Upper lobe of left lung (tissue), 6 donors: ENCODE measurements at regions not wholly inside any gene's neighbourhood (a gene's known extent, or its start where the extent isn't known, plus 50 kb on each side); places are given as distances from the start of the nearest gene placed in this dataset.

Source experiments
- ATAC-seq, 2 donors: fragments of 200-7000 bp; cut with Tn5 transposase; one replicate each; pipeline ENCODE4 v1.9.1; 2022; ENCODE audit warnings: mild to moderate bottlenecking in 2 of 2, moderate library complexity in 2 of 2; ENCODE audit not compliant: low FRiP score in 2 of 2
- DNase-seq, 2 donors: peaks; one replicate each; pipeline ENCODE4 v3.0.0-alpha.2; 2019 to 2020
- H3K27ac ChIP-seq, 4 donors: fragments of 200-600 bp; sonication (generic); one replicate each; pipeline ENCODE4 v1.5.1; 2016 to 2019
- H3K27me3 ChIP-seq, 4 donors: fragments of 200-600 bp; sonication (generic); one replicate each; pipeline ENCODE4 v1.5.1; 2017 to 2019
- H3K36me3 ChIP-seq, 4 donors: fragments of 200-600 bp; sonication (generic); one replicate each; pipeline ENCODE4 v1.5.1; 2016 to 2019
- H3K4me1 ChIP-seq, 4 donors: fragments of 200-600 bp; sonication (generic); one replicate each; pipeline ENCODE4 v1.5.1; 2018 to 2019
- H3K4me3 ChIP-seq, 4 donors: fragments of 200-600 bp; sonication (generic); one replicate each; pipeline ENCODE4 v1.5.1; 2017 to 2019; ENCODE audit warnings: mild to moderate bottlenecking in 2 of 4, moderate library complexity in 1 of 4
- H3K9me3 ChIP-seq, 4 donors: fragments of 200-600 bp; sonication (generic); one replicate each; pipeline ENCODE4 v1.5.1; 2018 to 2019
- CTCF ChIP-seq, 6 experiments: fragments of 450-650 bp in 4 of 6; fragments of 200-600 bp in 2 of 6; sonication (generic) in 2 of 6; IDR thresholded peaks; one replicate each; pipeline ENCODE4 v1.5.1; 2016 to 2019; ENCODE audit warnings: antibody characterized with exemption in 6 of 6
- EP300 ChIP-seq, 4 donors: sonication (generic); formaldehyde crosslinking; IDR thresholded peaks; one replicate each; pipeline ENCODE4 v1.5.1; 2017; ENCODE audit warnings: antibody characterized with exemption in 4 of 4, control low read depth in 2 of 4
- POLR2A ChIP-seq, 4 donors: fragments of 450-650 bp; IDR thresholded peaks; one replicate each; pipeline ENCODE4 v1.5.1; 2016 to 2017; ENCODE audit warnings: antibody characterized with exemption in 4 of 4, mild to moderate bottlenecking in 2 of 4
- POLR2AphosphoS5 ChIP-seq, 2 donors: sonication (generic); formaldehyde crosslinking; IDR thresholded peaks; one replicate each; pipeline ENCODE4 v1.5.1; 2017; ENCODE audit warnings: antibody characterized with exemption in 2 of 2
- WGBS, 2 donors: methylation state at CpG; one replicate each; pipeline ENCODE4 v1.1.5; 2017 to 2018; 5-methylcytosine and 5-hydroxymethylcytosine counted together
- donor health status: DM: no; HTN: no; CAD: no; lungs with moderate emphysema.
- donor health status: DM: no; HTN: yes; CAD: no; lungs with severe emphysema.

DNA sequence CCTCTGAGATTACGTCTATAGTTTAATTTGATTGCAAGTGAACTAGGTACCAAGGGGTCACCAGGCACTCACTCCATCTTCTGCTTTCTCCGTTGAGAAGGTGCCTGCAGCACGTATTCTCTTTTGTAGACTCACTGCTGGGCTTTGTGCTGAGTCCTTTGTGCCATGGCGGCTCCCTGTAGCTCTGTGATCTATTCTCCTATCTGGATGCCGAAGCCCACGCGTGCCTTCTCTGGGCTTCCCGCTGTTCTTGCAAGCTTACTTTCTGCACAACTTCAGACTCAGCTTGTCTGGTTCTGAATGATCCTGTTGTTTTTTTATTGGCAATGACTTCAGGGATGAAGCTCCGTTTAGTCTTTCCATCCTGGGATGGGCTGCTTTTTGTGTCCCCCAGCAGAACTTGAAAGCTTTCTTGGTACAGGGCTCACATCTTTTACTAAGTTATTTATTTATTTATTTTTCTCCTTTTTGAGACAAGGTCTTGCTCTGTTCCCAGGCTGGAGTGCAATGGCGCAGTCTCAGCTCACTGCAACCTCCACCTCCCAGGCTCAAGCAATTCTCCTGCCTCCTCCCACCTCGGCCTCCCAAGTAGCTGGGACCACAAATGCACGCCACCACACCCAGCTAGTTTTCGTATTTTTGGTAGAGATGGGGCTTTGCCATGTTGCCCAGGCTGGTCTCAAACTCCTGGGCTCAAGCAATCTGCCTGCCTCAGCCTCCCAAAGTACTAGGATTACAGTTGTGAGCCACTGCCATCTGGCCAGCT, 100.9 kb upstream of the NKX1-1 start:
- DNase-seq (peak in 1 of 2 donors; percentile 14), ATAC-seq (no peak)

GRCh38 chr4:1505511-1506460, 99.5 kb upstream of the NKX1-1 start:
- Histone ChIP-seq H3K4me1 (no peaks in the 10 kb centered on the region), H3K27ac (no peak overlapping the region), H3K4me3 (no peak overlapping the region), H3K27me3 (peaks cover 0 to 3% (median 0%) of the 10 kb centered on the region in 4 donors), H3K9me3 (no peaks in the 10 kb centered on the region), H3K36me3 (no peaks in the 10 kb centered on the region)
- 52 to 65% methylated on average over 10 to 19 of the region's 24 CpGs for WGBS, 2 donors
- ATAC-seq: no peak
- TF ChIP-seq CTCF (IDR thresholded peaks at IDR 0.05) (no peak), POLR2A (IDR thresholded peaks at IDR 0.05) (no peak), POLR2AphosphoS5 (IDR thresholded peaks at IDR 0.05) (no peak), EP300 (IDR thresholded peaks at IDR 0.05) (no peak)
- peak; percentile 11 to 60 for DNase-seq

More for the DNA sequence above, 100.9 kb upstream of the NKX1-1 start:
- no peaks in the 10 kb centered on the region for H3K36me3 ChIP-seq
- WGBS, 2 donors: 62 to 66% methylated on average over 13 of the region's 13 CpGs
- H3K27me3 ChIP-seq: peaks cover 0 to 3% (median 0%) of the 10 kb centered on the region in 4 donors
- H3K4me3 ChIP-seq: no peak overlapping the region
- H3K27ac ChIP-seq: no peak overlapping the region
- H3K9me3 ChIP-seq: no peaks in the 10 kb centered on the region
- TF ChIP-seq EP300 (IDR thresholded peaks at IDR 0.05) (no peak), POLR2AphosphoS5 (IDR thresholded peaks at IDR 0.05) (no peak), CTCF (IDR thresholded peaks at IDR 0.05) (no peak), POLR2A (IDR thresholded peaks at IDR 0.05) (no peak)
- H3K4me1 ChIP-seq: no peaks in the 10 kb centered on the region

DNA sequence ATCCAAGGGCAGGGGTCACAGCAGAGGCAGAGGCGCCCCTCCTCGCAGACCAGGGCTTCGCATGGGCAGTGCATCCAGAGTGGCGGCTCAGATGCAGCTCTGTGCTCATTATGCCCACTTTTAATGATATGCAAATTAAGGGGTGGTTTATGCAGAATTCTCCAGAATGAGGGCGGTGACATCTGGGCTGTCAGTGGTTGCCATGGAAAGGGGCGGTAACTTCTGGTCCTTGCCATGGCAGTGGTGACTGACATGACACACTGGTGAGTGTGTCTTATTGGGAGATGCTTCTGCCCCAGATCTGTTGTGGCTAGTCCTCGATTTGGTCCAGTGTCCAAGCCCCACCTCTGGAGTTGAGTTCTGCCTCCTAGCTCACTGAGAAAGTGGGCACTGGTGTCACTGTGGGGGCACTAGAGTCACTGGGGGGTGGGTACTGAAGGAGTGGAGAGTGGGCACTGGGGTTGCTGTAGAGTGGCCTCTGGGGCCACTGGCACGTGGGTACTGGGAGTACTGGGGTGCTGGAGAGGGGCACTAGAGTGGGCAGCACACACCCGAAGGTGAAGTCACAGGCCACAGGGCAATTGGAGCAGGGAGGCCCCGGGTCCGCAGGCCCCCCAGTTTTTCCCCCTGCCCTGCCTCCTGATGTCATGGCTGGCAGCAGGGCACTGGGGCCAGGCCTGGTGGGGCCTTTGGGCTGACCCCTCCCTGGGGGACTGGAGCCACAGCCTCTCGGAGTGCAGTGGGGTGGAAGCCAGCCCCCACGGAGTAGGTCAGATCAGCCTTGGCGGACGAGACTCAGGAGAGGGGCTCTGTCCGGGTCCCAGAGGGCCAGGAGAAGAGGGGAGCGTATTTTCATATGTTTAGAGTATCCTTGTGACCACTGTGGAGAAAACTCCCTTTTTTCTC, 98.6 kb upstream of the NKX1-1 start:
- Histone ChIP-seq H3K27me3 (peaks cover 0 to 3% (median 0%) of the 10 kb centered on the region in 4 donors), H3K4me3 (no peak overlapping the region)
- ATAC-seq: no peak

More for the DNA sequence above, 98.6 kb upstream of the NKX1-1 start:
- no peak for TF ChIP-seq POLR2AphosphoS5 (IDR thresholded peaks at IDR 0.05)
- no peak for TF ChIP-seq CTCF (IDR thresholded peaks at IDR 0.05)
- TF ChIP-seq POLR2A (IDR thresholded peaks at IDR 0.05): no peak
- no peak for TF ChIP-seq EP300 (IDR thresholded peaks at IDR 0.05)
- H3K4me1 ChIP-seq: no peaks in the 10 kb centered on the region
- no peak overlapping the region for H3K27ac ChIP-seq
- no peaks in the 10 kb centered on the region for H3K9me3 ChIP-seq
- WGBS, 2 donors: 75 to 89% methylated on average over 9 to 17 of the region's 17 CpGs
- DNase-seq: peak; percentile 12 to 43
- no peaks in the 10 kb centered on the region for H3K36me3 ChIP-seq
